SHP77 (cell line): ENCODE measurements at regions not wholly inside any gene's neighbourhood (a gene's known extent, or its start where the extent isn't known, plus 50 kb on each side); places are given as distances from the start of the nearest gene placed in this dataset.

Source experiments
- DNase-seq, 2 experiments: peaks; one replicate each; lab custom pipeline; 2025; lab: John Stamatoyannopoulos, UW

- DNase-seq: no peak
Observed at GRCh38 chr9:29800821-29801220, 2227.5 kb upstream of the C9orf72 start.

DNA sequence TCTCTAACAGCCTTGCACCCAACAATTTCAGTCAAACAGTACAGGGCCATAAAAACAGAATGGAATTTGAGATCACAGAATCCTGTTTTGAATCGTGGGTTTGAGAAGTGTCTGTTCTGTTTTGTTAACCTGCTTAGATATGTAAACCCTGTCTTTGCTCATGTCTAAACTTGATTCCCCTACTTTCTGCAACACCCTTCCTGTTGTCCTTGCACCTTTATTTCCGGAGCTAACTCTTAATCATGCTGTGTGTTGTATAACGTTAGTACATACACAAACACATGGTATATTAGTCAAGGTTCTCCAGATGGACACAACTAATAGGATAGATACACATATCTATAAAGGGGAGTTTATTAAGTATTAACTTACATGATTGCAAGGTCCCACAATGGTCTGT, 2229.2 kb upstream of the C9orf72 start:
- DNase-seq: no peak

GRCh38 chr9:29806937-29807618, 2233.8 kb upstream of the C9orf72 start:
- DNase-seq: no peak

GRCh38 chr9:29816954-29817703, 2243.8 kb upstream of the C9orf72 start:
- DNase-seq: no peak

DNA sequence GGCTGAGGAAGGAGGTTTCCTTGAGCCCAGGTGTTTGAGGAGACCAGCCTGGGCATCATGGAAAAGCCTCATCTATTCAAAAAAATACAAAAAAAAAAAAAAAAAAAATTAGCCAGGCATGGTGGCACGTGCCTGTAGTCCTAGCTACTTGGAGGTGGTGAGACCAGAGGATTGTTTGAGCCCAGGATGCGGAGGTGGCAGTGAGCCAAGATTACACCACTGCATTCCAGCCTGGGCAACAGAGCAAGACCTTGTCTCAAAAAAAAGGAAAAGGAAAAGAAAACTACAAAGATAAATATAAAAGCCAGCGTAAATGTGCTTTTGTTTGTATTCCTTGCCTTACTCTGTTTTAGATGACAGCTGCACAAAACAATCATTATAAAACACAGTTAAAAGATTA, 2249.2 kb upstream of the C9orf72 start:
- no peak for DNase-seq

GRCh38 chr9:29826421-29826820, 2253.1 kb upstream of the C9orf72 start:
- DNase-seq: no peak

DNA sequence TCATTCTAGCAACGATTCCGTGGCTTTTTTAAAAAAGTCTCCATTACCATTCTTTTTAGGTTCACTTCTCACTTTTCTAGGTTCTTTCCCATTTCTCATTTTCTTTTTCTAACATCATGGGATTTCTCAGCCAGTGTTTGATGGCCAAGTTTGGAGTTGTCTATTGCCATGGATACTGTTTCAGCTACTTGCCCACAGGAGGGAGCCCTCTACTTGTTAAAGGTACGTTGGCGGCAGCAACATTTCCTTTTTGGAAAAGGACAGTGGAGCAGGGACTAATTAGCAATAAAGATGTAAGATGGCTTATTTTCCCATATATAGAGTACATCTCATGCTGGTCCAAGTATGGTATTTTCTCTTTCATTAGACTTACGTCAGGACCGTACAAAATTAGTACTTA, 2257.5 kb upstream of the C9orf72 start:
- peak; percentile 11 to 46 for DNase-seq

DNA sequence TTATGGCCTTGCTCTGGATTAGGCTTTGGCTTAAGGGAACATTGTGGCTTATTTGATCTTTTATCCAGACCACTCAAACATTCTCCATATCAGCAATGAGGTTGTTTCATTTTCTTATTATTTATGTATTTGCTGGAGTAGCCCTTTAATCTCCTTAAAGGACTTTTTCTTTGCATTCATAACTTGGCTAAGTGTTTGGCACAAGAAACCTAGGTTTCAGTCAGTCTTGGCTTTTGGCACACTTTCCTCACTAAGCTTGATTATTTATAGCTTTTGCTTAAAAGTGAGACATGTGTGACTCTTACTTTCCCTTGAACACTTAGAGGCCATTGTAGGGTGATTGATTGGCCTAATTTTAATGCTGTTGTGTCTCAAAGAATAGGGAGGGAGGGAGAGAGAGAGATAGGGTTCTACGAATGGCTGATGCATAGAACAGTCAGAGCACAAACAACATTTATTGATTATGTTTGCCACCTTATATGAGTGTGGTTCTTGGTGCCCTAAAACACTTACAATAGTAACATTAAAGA, 2265.3 kb upstream of the C9orf72 start:
- DNase-seq: no peak

DNA sequence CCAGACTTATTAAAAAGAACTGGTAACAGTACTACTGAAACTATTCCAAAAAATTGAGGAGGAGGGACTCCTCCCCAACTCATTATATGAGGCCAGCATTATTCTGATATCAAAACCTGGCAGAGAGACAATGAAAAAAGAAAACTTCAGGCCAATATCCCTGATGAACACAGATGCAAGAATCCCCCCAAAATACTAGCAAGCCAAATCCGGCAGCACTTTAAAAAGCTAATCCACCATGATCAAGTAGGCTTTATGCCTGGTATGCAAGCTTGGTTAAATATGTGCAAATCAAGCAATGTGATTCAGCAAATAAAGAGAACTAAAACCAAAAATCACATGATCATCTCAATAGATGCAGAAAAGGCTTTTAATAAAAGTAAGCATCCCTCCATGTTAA, 2271.0 kb upstream of the C9orf72 start:
- DNase-seq: no peak

DNA sequence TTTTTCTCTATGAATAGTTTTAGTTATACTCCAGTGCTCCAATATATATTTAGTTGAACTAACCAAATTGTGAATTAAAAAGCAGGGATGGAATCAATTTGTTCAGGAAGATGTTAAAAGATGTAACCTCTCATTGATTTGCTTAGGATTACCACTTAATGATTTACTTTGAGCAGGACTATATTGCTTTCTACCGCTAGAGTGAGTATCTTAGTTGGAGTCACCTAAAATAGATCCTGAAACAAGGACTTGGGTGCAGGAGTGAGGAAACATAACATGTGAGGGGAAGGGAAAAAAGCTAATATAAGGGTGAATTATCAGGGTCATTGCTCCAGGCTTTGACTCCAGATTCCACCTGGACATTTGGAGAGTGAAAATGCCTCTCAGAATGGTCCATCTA, 2277.4 kb upstream of the C9orf72 start:
- DNase-seq: no peak

- DNase-seq: no peak
Observed at GRCh38 chr9:29861803-29862202, 2288.5 kb upstream of the C9orf72 start.

- DNase-seq: no peak
Observed at GRCh38 chr9:29865764-29866313, 2292.6 kb upstream of the C9orf72 start.

DNA sequence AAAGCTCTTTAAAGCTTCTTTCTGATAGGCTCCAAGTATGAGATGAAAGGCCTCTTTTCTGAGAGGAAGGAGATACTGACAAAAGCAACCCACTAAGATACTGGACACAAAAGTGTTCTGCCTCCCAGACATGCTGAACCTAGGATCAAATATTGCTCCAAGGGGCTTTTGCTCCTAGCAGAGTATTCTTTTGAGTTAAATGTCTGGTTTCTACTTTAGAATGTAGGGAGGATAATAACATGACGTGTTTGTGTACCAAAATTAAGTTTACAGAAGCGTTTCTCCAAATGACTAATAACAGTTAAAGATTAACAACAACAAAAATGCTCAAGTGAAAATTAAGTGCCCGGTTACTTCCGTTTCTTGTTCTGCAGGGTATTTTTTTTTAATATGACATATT, 2293.3 kb upstream of the C9orf72 start:
- no peak for DNase-seq

DNA sequence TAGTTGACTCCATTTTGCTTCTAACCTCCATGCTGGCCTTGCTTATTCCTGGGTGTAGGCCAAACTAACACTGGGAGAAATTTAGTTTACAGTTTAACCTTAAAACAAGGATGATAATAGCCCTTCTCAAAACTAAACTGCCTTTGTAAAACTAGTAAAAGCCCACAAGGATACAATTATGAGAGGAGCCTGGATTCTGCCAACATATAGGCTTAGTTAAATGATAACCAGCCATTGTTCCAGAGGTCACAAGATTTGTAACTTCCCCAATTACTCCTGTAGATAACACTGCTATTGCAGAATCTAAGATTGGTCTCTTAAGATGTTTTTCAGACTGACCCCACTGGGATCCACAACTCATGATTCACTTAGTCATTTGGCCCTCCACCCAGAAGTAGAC, 2300.3 kb upstream of the C9orf72 start:
- DNase-seq: no peak

DNA sequence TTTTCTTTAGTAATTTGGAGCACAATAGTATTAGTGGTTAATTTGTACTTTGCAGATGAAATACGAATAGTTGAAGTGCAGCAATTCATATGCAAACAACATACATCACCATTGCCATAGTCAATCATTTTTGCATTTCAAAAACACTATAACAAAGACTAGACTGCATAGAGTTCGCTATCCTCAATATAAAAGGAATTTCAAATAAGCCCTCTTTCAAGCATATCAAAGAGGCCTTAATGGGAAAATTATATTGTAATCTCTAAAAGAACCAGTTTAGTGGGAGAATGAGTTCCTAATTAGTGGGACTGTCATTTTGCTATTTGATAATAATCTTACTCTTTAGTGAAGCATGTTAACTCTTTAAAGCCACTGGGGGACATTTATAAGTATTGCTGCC, 2302.3 kb upstream of the C9orf72 start:
- no peak for DNase-seq

DNA sequence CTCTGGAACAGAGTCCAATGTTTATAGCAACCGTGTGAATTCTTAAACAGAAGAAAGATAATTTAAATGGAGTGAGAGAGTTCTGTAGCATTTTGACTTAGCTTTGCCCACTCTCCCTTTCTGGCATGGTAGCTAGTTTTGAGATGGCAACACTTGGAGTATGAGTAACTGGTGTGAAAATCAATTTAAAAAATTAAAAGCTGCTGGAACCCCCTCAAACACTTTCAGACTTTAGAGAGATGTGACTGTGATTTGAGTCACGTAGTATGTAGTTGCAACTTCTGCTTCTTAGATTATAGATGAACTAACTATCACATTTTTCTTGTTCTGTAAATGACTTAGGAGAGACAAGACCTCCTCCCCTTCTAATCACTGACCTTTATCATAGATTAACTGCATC, 2309.5 kb upstream of the C9orf72 start:
- DNase-seq: no peak

- DNase-seq: no peak
Observed at GRCh38 chr9:29906065-29906464, 2332.8 kb upstream of the C9orf72 start.

- DNase-seq: no peak
Observed at GRCh38 chr9:29928072-29928471, 2354.8 kb upstream of the C9orf72 start.

DNA sequence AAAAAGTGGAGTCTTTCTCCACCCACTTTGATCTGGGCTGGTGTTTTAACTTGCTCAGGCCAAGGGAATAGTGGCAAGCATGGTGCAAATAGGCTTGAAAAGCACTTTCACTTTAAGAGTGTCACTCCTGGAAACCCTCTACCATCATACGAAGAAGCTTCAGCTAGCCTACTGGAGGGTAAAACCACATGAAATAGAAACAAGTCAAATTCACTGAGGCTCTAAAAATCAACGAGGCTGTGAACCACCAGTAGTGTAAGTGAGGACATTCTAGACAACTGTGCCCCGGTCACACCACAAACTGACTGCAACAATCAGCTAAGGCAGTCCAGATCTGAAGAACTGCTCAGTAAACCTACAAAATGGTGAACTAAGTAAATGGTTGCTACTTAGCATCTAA, 2366.3 kb upstream of the C9orf72 start:
- no peak for DNase-seq

GRCh38 chr9:29945012-29945411, 2371.7 kb upstream of the C9orf72 start:
- DNase-seq: no peak

GRCh38 chr9:29958469-29958868, 2385.2 kb upstream of the C9orf72 start:
- DNase-seq: no peak

DNA sequence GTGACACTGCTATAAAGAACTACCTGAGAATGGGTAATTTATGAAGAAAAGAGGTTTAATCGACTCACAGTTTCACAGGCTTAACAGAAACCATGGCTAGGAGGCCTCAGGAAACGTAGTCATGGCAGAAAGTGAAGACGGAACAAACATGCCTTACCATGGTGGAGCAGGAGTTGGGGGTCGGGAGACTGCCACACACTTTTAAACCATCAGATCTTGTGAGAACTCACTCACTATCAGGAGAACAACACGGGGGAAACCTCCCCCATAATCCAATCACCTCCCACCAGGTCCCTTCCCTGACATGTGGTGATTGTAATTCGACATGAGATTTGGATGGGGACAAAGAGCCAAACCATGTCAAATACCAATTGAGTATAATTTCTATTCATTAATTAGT, 2392.6 kb upstream of the C9orf72 start:
- DNase-seq: no peak

- no peak for DNase-seq
Observed at GRCh38 chr9:29966247-29966646, 2393.0 kb upstream of the C9orf72 start.
